Heart left ventricle (tissue), 13 donors: ENCODE measurements at regions not wholly inside any gene's neighbourhood (a gene's known extent, or its start where the extent isn't known, plus 50 kb on each side); places are given as distances from the start of the nearest gene placed in this dataset.

Experiments used
- POLR2A ChIP-seq, 2 donors: fragments of 450-650 bp; IDR thresholded peaks; one replicate each; pipeline ENCODE4 v1.6.1; 2017; ENCODE audit warnings: antibody characterized with exemption in 2 of 2, mild to moderate bottlenecking in 2 of 2, moderate library complexity in 2 of 2
- TF ChIP-seq, protein P1 (sequence below), 12 donors: fragments of 200-600 bp; sonication (generic) in 4 of 12; IDR thresholded peaks; one replicate each; pipeline versions ENCODE4 v1.5.0 to v1.8.0; 2018 to 2022; ENCODE audit warnings: antibody characterized with exemption in 12 of 12, mild to moderate bottlenecking in 5 of 12
- donor health status: ischemic (EF 13 %, LVEDD 7.1; RV severe dilation, severe dysfunction).
- donor health status: DM: no; HTN: yes; CAD: no.
- donor health status: DM: no; HTN: no; CAD: no.
- donor health status: ischemic (EF 25% LVEDD 6.9; RV normal size, moderate dysfunction).
- donor health status: ischemic (EF 25% LVEDD 5.7; RV mildly dilated, moderate dysfunction).
- donor health status: ischemic (EF 35%, LVEDD 5.7; RV mildly dilated, moderate dysfunction).
- donor health status: nonischemic (EF 11% LVEDD 7.7; RV severe dilation, severe dysfunction).
- donor health status: DM: yes; HTN: yes; CAD: no.
- donor health status: PGD.
- donor health status: ischemic (EF 29% LVEDD 5.4; RV normal size, mild dysfunction).
- donor health status: nonischemic (EF 23%, LVEDD 6.1; RV moderate dilation, normal function).

GRCh38 chr6:1538369-1538768 is 71.3 kb upstream of the FOXC1 start:
- TF ChIP-seq, protein P1, sequence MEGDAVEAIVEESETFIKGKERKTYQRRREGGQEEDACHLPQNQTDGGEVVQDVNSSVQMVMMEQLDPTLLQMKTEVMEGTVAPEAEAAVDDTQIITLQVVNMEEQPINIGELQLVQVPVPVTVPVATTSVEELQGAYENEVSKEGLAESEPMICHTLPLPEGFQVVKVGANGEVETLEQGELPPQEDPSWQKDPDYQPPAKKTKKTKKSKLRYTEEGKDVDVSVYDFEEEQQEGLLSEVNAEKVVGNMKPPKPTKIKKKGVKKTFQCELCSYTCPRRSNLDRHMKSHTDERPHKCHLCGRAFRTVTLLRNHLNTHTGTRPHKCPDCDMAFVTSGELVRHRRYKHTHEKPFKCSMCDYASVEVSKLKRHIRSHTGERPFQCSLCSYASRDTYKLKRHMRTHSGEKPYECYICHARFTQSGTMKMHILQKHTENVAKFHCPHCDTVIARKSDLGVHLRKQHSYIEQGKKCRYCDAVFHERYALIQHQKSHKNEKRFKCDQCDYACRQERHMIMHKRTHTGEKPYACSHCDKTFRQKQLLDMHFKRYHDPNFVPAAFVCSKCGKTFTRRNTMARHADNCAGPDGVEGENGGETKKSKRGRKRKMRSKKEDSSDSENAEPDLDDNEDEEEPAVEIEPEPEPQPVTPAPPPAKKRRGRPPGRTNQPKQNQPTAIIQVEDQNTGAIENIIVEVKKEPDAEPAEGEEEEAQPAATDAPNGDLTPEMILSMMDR (IDR thresholded peaks at IDR 0.05) = no peak
- TF ChIP-seq POLR2A (IDR thresholded peaks at IDR 0.05) = no peak
